ENCODE measurements at regions not wholly inside any gene's neighbourhood (a gene's known extent, or its start where the extent isn't known, plus 50 kb on each side); places are given as distances from the start of the nearest gene placed in this dataset.

GRCh38 chr10:104505521-104506042 is 135.5 kb upstream of the SORCS3 start:
- no peak for DNase-seq (ENCODE audit: low spot score)

GRCh38 chr10:104509981-104510380 is 131.1 kb upstream of the SORCS3 start:
- no peak for DNase-seq (ENCODE audit: low spot score)

DNA sequence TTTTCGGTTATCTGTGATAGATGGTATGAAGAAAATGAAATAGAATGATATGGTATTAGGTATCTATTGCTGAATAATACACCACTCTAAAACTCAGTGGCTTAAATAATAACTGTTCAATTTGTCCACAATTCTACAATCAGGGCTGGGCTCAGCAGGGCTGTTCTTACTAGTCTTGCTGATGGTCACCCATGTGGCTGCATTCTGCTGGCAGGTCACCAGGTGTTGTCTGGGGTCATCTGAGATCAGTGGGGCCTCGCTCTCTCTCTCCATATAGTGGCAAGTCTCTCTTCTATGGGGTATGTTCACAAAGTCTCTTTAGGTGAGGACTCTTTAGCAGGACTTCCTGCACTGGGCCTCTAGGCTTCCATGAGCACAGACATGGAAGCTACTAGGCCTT is 130.4 kb upstream of the SORCS3 start:
- DNase-seq (ENCODE audit: low spot score), result no peak

GRCh38 chr10:104512800-104513199 is 128.3 kb upstream of the SORCS3 start:
- DNase-seq (ENCODE audit: low spot score), result no peak

DNA sequence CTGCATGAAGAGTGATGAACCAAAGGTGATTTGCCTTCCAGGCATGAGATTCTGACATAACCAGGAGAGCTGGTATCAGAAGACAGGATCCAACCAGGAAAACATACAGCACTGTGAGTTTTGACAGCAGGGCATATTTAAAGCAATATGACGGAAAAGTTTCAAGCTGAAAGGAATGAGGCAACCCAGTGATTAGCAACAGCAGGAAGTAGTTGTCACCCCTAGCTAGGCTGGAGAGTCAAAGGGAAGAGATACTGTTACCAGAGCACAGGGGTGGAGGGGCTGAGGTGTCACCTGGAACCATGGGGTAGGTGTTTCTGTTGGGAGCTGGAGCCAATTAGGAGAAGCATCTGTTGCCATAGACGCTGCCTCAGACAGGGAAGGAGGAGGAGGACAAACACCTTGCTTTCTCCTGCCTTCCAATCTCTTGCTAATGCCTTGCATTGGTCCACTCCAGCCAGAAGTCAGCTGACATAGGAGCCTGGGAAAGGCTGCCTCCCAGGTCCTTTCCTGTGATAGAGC is 125.4 kb upstream of the SORCS3 start:
- DNase-seq (ENCODE audit: low spot score), result no peak

DNA sequence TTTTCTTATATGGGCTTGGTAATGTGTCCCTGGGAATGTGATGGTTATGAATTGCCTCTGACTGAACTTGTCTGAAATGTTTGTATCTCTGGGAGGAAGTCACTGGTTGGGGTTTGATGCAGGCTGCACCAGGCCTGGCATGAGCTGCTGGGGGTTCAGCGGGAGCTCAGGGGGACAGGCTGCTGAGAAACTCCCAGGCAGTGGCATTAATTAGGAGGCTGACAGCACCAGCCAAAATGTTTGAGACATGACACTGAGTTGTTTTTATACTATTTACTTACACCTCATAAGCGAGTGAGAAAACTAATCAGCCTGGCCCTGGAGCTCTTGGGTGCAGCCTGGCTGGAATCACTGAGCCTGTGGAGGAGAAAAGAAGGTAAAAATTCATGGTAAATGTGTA is 124.1 kb upstream of the SORCS3 start:
- no peak for DNase-seq (ENCODE audit: low spot score)

DNA sequence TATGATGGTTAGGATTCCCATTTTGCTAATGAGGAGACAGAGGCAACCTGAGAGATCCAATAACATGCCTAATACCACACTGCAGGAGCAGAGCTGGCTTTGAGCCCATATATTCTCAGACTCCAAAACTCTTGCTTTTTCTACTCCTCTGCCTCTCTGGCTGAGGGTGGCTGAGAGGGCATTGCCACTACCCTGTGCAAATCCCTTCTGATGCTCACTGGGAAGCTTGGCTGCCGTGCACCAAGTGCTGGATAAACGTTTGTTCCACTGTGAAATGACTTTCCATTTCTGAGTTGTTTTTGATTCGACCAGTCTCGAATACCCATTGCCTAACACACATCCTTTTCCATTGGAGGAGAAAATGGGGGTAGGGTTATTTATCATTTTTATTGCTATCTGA is 123.1 kb upstream of the SORCS3 start:
- no peak for DNase-seq (ENCODE audit: low spot score)

- no peak for DNase-seq (ENCODE audit: low spot score)
Measured at GRCh38 chr10:104518891-104519290, 122.2 kb upstream of the SORCS3 start.

GRCh38 chr10:104520653-104521052 is 120.4 kb upstream of the SORCS3 start:
- DNase-seq (ENCODE audit: low spot score), result no peak

- DNase-seq (ENCODE audit: low spot score), result no peak
Measured at GRCh38 chr10:104521901-104522694, 119.0 kb upstream of the SORCS3 start.

DNA sequence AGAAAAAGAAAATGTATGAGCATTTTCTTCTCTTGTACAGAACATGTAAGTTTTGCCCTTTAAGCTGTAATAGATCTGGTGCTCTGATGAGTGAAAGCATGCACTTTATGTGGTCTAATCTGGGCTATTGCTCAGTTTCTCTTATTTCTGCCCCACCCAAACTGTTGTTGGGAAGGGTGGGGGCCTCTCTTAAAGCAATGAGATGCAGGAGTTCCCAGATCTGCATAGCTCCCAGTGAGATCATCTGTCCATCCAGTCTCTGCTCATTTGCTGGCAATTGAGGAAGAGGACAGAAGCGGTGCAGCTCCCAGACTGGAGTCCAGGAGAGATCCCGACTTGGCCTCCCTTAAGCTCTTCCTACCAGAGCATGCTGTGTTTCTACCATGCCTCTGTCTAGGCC is 114.9 kb upstream of the SORCS3 start:
- DNase-seq (ENCODE audit: low spot score), result no peak

DNA sequence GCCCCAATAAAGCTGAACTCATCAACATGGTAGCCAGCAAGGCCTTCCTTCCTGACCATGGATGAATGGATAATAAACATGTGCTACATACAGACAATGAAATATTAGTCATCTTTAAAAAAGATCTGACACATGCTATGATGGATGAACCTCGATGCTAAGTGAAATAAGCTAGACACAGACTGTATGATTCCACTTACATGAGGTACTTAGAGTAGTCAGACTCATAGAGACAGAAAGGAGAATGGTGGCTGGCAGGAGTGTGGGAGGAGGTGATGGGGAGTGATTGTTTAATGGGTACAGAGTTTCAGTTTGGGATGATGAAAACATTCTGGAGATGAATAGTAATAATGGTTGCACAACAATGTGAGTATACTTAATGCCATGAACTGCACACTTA is 114.1 kb upstream of the SORCS3 start:
- DNase-seq (ENCODE audit: low spot score), result no peak

- no peak for DNase-seq (ENCODE audit: low spot score)
Measured at GRCh38 chr10:104540181-104540580, 100.9 kb upstream of the SORCS3 start.

DNA sequence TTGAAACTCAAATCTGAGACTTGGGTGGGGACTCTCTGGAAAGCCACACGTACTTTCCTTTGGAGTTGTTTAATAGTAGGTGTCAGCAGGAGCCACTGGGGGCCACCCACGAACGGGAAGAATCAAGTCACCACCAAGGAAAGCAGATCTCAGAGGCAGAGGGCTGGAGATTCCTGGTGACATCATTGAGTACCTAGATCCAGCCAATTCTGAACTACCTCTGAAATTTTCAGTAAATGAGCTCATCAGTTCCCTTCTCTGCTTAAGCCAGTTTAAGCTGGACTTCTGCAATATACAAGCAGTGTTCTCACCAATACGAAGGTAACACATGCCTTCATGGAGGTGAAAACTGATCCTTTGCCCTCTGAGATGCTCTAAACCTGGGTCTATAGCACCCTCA is 99.3 kb upstream of the SORCS3 start:
- no peak for DNase-seq (ENCODE audit: low spot score)

GRCh38 chr10:104546336-104546735 is 94.8 kb upstream of the SORCS3 start:
- no peak for DNase-seq (ENCODE audit: low spot score)

DNA sequence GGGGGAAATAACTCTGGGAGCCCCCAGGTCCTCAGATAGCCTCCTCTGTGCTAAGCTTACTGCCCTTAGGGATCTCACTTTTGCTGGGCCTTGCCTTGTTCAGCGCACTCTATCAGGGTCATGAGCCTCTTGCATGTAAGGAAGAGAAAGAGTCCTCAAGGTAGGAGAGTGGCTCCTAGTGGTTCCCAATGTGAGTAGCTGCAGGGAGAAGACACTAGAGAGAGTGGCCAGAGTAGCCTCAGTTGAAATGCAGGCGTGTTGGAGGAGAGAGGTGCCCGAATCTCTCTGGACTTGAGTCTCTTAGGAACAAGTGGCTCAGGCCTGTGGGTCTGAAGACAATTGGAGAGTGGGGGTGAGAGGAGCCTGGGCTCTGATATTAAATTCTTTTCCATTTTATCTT is 94.3 kb upstream of the SORCS3 start:
- no peak for DNase-seq (ENCODE audit: low spot score)

DNA sequence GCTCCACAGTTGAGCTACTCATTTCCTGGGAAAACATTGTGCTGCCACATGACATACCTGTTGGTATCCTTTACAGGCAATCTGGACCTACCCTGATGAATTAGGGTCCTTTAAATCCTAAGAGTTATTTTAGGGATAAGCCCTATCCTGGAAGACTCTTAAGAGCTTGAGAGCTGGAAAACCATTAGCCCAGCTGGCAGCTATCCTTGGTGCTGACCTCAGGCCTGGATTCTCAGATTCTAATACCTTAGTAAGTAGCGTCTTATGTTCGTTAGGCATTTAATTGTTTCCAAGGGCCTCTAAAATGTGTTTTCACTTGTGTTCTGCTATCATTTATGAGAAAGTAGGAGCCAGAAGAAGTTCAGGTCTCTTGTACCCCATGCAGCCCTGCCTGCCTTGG is 93.0 kb upstream of the SORCS3 start:
- DNase-seq (ENCODE audit: low spot score), result no peak

DNA sequence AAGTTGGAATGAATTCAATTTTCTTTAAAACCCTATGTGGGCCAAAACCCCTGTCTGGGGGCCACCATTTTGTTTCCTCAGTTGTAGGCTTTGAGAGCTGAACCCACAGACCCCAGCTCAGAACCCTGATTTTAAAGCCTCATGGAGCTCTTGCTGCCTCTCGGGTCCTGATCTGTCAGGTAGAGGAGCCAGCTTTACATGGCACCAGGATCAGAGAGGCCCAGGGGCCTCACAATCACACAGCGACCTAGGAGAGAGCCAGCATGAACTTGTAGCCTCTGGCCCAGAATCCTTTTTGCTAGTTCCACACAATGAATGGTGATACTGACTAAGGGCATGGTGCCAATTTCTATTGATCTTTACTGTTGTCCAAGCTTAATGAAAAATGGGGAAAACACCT is 84.3 kb upstream of the SORCS3 start:
- DNase-seq (ENCODE audit: low spot score), result no peak

DNA sequence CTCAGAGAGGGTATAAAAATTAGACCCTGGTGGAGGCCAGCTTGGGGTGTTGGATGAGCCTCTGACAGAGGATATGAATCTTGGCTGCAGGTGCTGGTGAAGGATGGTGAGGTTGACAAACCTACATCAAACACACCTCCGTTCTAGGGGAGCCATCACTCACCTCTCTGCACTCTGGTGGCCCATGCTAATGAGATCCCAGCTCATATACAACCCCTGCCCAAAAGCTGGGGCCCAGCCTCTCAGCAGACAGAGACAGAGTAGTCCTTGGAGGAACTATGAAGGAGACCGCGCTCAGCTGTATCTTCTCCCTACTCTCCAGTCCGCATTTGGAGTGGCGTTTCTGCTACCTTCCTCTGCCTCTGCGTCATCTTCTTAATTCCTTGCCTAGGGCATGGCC is 83.1 kb upstream of the SORCS3 start:
- DNase-seq (ENCODE audit: low spot score), result no peak

DNA sequence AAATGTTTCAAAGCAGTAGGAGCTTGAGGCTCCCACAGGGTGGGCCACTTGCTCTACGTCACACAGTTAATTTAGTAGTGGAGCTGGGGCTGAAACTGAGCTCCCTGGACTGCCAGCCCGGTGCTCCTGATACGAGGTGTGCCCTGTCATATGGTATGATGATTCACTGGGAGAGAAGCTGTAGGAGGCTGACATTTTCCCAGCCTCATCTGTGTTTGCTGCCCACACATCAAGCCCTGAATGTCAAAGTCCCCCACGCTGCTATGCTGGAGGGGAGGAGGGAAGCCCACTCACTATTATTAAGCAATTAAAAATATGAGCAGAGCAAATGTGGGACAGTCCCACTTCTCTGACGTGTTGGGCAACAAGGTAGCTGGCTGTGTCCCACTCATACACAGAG is 81.2 kb upstream of the SORCS3 start:
- DNase-seq (ENCODE audit: low spot score), result no peak

- DNase-seq (ENCODE audit: low spot score), result no peak
Measured at GRCh38 chr10:104563051-104563450, 78.0 kb upstream of the SORCS3 start.

DNA sequence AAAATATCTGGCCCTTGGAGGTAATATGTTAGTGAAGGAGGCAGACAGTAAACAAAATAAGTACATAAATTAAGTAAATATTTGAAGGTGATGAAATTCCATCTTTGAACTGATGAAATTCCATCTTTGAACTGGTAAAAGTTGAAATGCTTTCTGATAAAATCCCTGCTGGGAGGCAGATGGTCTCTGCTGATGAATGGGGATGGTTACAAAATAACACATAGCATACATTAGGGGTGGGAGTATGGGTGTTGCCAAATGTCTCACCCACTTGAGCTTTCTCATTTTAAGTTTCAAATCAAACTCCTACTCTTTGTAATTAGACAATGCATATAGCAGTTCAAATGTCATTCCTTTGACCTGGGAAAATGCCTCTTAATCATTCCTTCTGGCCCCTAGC is 77.5 kb upstream of the SORCS3 start:
- no peak for DNase-seq (ENCODE audit: low spot score)

GRCh38 chr10:104574427-104574826 is 66.7 kb upstream of the SORCS3 start:
- no peak for DNase-seq (ENCODE audit: low spot score)

DNA sequence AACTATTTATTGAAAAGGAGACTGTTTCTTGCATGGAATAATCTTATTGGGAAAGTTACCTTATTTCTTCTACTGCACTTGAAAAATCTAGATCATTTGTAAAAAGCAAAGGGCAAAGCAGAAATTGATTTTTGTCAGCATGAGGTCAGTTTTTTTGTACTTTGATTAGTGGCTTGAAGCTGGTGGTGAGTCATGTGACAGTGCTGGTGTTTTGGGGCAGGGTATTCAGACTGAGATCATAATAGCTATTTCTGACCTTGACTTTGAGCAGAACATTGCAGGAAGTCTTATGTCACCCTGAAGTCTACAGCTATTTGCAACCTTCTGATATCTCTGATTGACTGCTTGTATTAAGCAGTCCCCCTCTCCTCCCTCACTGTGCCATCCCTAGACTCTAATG is 66.3 kb upstream of the SORCS3 start:
- DNase-seq (ENCODE audit: low spot score), result no peak

Measured in hematopoietic multipotent progenitor cell treated with erythropoietin and hydrocortisone succinate and interleukin-3 and kit ligand, for 15 days (in vitro differentiated cells).